ENCODE measurements at regions not wholly inside any gene's neighbourhood (a gene's known extent, or its start where the extent isn't known, plus 50 kb on each side); places are given as distances from the start of the nearest gene placed in this dataset.

DNA sequence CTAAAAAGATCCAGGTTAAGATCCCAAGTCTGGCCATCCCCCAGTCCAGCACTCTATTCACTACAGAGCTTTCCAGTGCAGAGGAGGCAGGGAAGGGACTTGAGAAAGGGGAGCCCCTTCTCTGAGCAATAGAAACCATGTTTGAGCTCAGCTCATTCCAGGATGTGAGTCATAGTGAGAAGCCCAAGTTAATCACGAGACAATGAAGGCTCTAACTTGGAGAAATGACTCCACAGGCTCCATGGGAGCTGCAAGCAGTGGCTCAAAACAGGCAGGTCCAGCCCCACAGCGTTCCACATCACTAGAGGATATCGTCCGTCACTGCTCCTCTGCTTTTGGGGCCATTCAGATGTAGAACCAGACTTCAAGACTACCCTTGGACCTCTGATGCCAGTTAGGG, 59.1 kb downstream of the CAMK2N1 start:
- H3K9me3 ChIP-seq, result peaks cover 4% of the 10 kb centered on the region
- H3K36me3 ChIP-seq, result no peaks in the 10 kb centered on the region
- no peaks in the 10 kb centered on the region for H3K4me1 ChIP-seq
- 64 to 80% methylated on average over 4 of the region's 4 CpGs for WGBS, 2 donors
- H3K27me3 ChIP-seq, result no peaks in the 10 kb centered on the region
- DNase-seq, result no peak
- H3K4me3 ChIP-seq (replicated peaks in 1 of 3), result no peak overlapping the region
- no peak for TF ChIP-seq POLR2A (IDR thresholded peaks at IDR 0.05)
- TF ChIP-seq, protein P1, sequence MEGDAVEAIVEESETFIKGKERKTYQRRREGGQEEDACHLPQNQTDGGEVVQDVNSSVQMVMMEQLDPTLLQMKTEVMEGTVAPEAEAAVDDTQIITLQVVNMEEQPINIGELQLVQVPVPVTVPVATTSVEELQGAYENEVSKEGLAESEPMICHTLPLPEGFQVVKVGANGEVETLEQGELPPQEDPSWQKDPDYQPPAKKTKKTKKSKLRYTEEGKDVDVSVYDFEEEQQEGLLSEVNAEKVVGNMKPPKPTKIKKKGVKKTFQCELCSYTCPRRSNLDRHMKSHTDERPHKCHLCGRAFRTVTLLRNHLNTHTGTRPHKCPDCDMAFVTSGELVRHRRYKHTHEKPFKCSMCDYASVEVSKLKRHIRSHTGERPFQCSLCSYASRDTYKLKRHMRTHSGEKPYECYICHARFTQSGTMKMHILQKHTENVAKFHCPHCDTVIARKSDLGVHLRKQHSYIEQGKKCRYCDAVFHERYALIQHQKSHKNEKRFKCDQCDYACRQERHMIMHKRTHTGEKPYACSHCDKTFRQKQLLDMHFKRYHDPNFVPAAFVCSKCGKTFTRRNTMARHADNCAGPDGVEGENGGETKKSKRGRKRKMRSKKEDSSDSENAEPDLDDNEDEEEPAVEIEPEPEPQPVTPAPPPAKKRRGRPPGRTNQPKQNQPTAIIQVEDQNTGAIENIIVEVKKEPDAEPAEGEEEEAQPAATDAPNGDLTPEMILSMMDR (IDR thresholded peaks at IDR 0.05), result no peak
- no peak overlapping the region for H3K27ac ChIP-seq
- intact Hi-C loops (cut with DNase I), result no loop called here

DNA sequence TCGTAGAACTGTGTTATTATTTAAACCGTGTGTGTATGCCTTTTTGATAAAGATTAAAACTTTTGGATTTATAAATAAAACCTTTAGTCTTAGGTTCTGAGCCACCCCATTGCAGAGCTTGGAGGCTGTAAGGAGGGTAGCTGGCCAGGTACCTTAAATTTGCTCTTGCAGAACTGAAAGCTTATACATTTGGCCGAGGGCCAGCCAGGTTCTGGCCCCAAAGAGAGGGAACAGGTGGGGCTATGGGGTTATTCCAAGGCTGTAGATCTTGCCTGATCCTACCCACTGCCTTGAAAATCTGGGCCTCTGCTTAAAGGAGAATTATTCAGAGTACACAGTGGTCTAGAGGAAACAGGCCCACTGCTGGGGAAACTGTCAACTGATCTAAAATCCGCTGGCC, 59.6 kb downstream of the CAMK2N1 start:
- intact Hi-C loops (cut with DNase I), result no loop called here
- Histone ChIP-seq H3K27ac (no peak overlapping the region), H3K4me3 (replicated peaks in 1 of 3) (no peak overlapping the region), H3K4me1 (no peaks in the 10 kb centered on the region), H3K36me3 (no peaks in the 10 kb centered on the region), H3K27me3 (no peaks in the 10 kb centered on the region), H3K9me3 (peaks cover 4% of the 10 kb centered on the region)
- DNase-seq, result no peak
- WGBS, 2 donors, result 54 to 59% methylated on average over 4 of the region's 4 CpGs
- TF ChIP-seq POLR2A (IDR thresholded peaks at IDR 0.05), result no peak
- TF ChIP-seq, protein P1 (IDR thresholded peaks at IDR 0.05), result no peak

DNA sequence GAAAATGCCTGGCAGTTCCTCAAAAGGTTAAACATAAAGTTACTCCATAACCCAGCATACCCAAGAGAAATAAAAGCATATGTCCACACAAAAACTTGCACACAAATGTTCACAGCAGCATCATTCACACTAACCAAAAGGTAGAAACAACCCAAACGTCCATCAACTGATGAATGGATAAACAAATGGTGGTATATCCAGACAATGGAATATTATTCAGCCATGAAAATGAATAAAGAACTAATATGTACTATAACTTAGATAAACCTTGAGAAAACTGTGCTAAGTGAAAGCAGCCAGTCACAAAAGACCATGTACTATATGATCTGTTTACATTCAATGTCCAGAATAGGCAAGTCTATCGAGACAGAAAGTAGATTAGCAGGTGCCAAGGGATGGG, 60.4 kb downstream of the CAMK2N1 start:
- no peaks in the 10 kb centered on the region for H3K36me3 ChIP-seq
- DNase-seq, result no peak
- H3K27me3 ChIP-seq, result no peaks in the 10 kb centered on the region
- H3K27ac ChIP-seq, result no peak overlapping the region
- 49 to 54% methylated on average over 2 of the region's 2 CpGs for WGBS, 2 donors
- intact Hi-C loops (cut with DNase I), result no loop called here
- no peaks in the 10 kb centered on the region for H3K4me1 ChIP-seq
- TF ChIP-seq, protein P1 (IDR thresholded peaks at IDR 0.05), result no peak
- no peak for TF ChIP-seq POLR2A (IDR thresholded peaks at IDR 0.05)
- peaks cover 4% of the 10 kb centered on the region for H3K9me3 ChIP-seq
- H3K4me3 ChIP-seq (replicated peaks in 1 of 3), result no peak overlapping the region

DNA sequence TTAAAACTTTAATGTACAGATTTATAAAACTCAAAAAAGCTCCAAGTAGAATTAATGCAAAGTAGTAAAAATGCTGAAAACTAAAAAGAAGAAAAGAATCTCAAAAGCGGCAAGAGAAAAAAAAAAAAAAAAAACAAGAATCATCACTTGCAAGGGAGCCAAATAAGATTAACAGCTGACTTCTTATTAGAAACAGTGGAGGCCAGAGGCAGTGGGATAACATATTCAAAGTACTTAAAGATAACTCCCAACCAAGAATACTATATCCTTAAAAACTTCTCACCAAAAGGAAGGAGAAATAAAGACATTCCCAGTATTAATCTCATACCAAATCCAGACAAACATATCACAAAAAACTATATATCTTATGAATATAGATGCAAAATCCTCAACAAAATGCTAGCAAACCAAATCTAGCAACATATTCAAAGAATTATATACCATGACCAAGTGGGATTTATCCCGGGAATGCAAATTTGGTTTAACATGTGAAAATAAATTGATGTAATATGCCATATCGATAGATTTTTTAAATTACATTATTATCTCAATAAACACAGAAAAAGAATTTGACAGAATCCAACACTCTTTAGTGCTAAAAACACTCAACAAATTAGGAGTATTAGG, 62.7 kb downstream of the CAMK2N1 start:
- no peak for TF ChIP-seq POLR2A (IDR thresholded peaks at IDR 0.05)
- TF ChIP-seq, protein P1 (IDR thresholded peaks at IDR 0.05), result no peak
- DNase-seq, result no peak
- H3K27ac ChIP-seq, result no peak overlapping the region
- H3K9me3 ChIP-seq, result peaks cover 4% of the 10 kb centered on the region
- no peaks in the 10 kb centered on the region for H3K36me3 ChIP-seq
- no peaks in the 10 kb centered on the region for H3K27me3 ChIP-seq
- no peak overlapping the region for H3K4me3 ChIP-seq (replicated peaks in 1 of 3)
- 90 to 93% methylated on average over 3 of the region's 3 CpGs for WGBS, 2 donors
- no peaks in the 10 kb centered on the region for H3K4me1 ChIP-seq
- intact Hi-C loops (cut with DNase I), result no loop called here

DNA sequence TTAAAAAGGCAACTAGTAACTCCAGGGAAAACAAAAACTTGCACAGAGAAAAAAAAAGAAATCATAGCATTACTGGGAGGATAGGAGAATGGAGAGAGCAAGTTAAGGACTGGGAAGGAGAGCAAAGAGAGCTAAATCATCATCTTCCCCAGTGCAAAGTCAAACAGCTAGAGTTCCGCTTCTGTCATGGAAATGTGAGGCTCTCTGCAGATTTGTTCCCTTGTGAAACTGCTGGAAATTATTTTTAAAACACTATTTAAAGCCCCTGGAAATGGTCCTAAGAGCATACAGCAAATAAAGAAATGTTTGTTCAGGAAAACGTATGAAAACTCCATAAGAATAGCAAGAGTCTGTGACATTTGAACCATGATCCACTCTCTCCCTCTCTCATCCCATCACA, 64.6 kb downstream of the CAMK2N1 start:
- no peaks in the 10 kb centered on the region for H3K36me3 ChIP-seq
- no peaks in the 10 kb centered on the region for H3K27me3 ChIP-seq
- TF ChIP-seq, protein P1 (IDR thresholded peaks at IDR 0.05), result no peak
- no peak for TF ChIP-seq POLR2A (IDR thresholded peaks at IDR 0.05)
- no peak overlapping the region for H3K4me3 ChIP-seq (replicated peaks in 1 of 3)
- DNase-seq, result no peak
- H3K4me1 ChIP-seq, result no peaks in the 10 kb centered on the region
- H3K27ac ChIP-seq, result no peak overlapping the region
- peaks cover 4% of the 10 kb centered on the region for H3K9me3 ChIP-seq
- WGBS, 2 donors, result 62 to 72% methylated on average over 2 of the region's 2 CpGs
- intact Hi-C loops (cut with DNase I), result no loop called here

Data from thyroid gland (tissue), 4 donors.